ENCODE measurements at regions not wholly inside any gene's neighbourhood (a gene's known extent, or its start where the extent isn't known, plus 50 kb on each side); places are given as distances from the start of the nearest gene placed in this dataset.
A peak's percentile ranks its signal among the peaks of the same experiment; 100 is the strongest.

DNA sequence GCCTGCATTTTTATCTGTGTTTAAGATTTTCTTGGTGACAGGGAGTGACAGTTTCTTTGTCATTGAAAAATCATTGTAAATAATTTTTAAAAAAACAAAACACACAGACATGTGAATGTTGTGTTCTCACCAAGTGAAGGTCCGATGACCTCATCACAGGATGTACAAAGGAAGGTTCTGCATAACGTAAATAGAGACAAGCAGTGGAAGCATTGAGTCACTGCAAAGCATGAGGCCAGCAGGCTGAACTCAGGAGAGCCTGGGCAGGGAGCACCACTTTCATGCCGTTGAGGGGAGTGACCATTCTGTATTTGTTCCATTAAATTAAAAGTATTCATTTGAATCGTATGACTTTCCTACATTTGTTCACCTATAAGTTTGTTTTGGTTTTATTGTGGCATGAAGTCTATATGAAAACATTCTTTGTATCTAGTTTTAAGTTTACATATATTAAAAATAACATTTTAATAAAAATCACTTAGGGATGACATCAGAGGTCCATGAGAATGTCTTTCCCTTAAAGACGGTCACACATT, 70.4 kb upstream of the TLE1 start:
- H3K4me3 ChIP-seq (replicated peaks; ENCODE audit: low read depth, low read length), result no peak overlapping the region
- peak; percentile 96 for DNase-seq (ENCODE audit: low read depth)
- TF ChIP-seq, protein P1, sequence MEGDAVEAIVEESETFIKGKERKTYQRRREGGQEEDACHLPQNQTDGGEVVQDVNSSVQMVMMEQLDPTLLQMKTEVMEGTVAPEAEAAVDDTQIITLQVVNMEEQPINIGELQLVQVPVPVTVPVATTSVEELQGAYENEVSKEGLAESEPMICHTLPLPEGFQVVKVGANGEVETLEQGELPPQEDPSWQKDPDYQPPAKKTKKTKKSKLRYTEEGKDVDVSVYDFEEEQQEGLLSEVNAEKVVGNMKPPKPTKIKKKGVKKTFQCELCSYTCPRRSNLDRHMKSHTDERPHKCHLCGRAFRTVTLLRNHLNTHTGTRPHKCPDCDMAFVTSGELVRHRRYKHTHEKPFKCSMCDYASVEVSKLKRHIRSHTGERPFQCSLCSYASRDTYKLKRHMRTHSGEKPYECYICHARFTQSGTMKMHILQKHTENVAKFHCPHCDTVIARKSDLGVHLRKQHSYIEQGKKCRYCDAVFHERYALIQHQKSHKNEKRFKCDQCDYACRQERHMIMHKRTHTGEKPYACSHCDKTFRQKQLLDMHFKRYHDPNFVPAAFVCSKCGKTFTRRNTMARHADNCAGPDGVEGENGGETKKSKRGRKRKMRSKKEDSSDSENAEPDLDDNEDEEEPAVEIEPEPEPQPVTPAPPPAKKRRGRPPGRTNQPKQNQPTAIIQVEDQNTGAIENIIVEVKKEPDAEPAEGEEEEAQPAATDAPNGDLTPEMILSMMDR (IDR thresholded peaks at IDR 0.05; ENCODE audit: low read length, missing control alignments), result no peak

DNA sequence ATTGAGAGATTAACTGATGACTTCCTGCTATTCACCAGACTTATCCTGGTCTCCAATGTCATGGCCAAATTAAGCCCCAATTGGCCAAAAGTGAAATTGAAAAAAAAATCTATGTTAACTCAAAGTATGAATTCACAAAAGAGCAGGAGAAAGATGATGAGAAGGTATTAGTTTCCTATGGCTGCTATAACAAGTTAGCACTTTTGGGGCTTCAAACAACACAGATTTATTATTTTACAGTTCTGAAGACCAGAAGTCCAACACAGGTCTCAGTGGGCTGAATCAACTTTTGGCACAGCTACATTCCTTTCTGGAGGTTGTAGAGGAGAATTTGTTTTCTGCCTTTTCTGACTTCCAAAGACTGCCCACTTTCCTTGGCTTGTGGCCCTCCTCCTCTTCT, 78.6 kb upstream of the TLE1 start:
- no peak for DNase-seq (ENCODE audit: low read depth)
- TF ChIP-seq, protein P1 (IDR thresholded peaks at IDR 0.05; ENCODE audit: low read length, missing control alignments), result no peak

DNA sequence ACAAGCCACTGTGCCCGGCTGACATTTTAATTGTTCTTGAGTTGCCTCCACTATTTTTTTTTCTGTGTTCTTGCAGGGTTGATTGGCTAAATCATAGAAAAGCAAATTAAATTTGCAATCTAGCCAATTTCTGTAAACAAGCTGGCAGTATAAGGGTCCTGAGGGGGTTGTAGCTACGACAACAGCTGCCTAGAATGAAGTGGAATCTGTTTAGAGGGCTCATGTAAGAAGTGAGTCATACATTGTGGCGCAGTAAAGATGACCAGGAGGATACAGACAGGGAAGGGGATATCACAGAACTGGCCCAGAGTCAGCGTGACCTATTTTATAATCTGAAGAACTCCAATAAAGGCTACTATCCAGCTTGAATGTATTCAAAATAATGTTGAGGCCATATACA, 82.2 kb upstream of the TLE1 start:
- no peak for DNase-seq (ENCODE audit: low read depth)
- TF ChIP-seq, protein P1 (IDR thresholded peaks at IDR 0.05; ENCODE audit: low read length, missing control alignments), result no peak
- no peak overlapping the region for H3K4me3 ChIP-seq (replicated peaks; ENCODE audit: low read depth, low read length)

More for the DNA sequence above, 78.6 kb upstream of the TLE1 start:
- H3K4me3 ChIP-seq (replicated peaks; ENCODE audit: low read depth, low read length), result no peak overlapping the region

DNA sequence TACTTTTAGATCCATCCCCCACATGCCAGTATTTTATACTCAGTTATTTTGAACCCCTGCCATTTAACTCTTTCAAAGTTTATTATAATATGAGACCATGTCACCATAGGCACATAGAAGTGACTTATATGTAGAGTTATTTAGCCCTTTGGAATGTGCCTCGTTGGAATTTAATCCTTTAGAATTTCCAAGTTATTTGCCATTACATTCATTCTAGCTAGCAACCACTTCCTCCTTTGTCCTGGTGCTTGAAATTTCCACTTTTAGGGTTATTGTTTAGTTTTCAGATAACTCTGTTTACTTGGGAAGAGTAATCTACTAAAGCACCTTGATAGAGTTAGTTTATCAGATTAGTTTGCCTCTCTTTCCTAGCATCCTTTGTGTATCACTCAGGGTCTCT, 82.8 kb upstream of the TLE1 start:
- DNase-seq (ENCODE audit: low read depth), result no peak

DNA sequence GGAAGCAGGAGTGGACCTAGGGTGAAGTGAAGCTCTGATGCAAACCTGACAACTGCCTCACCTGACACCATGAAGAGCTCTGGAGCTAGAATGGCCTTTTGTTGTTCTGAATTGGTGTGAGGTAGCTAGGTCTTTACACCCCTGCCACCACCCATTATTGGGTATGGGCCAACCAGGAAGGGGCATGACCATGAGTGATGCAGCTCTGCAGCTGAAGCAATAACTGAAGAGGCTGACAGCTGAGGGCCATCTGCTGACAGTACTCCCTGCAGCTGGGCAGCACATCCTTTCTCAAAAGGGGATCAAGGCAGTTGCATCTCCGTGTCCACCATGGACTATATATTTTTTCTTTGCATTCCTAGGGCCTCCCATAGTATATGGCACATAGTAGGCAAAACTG, 87.0 kb upstream of the TLE1 start:
- DNase-seq (ENCODE audit: low read depth), result no peak
- no peak overlapping the region for H3K4me3 ChIP-seq (replicated peaks; ENCODE audit: low read depth, low read length)
- TF ChIP-seq, protein P1 (IDR thresholded peaks at IDR 0.05; ENCODE audit: low read length, missing control alignments), result no peak

More for the DNA sequence above, 82.8 kb upstream of the TLE1 start:
- TF ChIP-seq, protein P1 (IDR thresholded peaks at IDR 0.05; ENCODE audit: low read length, missing control alignments), result no peak
- H3K4me3 ChIP-seq (replicated peaks; ENCODE audit: low read depth, low read length), result no peak overlapping the region

DNA sequence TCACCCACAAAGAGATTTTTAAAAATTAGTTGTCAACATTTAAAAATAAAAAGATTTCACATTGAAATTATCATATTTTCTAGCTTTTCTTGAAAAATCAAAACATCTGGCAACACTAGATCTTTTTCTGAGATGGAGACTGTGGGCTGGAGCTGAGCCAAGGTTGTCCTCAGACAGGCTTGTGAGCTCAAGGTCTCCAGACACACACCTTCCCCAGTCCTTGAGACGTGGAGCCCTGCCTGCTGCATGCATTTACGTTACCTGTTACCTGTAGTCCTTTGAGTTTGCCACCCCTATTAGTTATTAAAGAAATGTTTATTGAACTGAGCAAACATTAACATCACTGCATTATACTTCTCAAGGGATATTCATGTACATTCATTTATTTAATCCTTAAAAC, 87.5 kb upstream of the TLE1 start:
- DNase-seq (ENCODE audit: low read depth), result no peak
- TF ChIP-seq, protein P1 (IDR thresholded peaks at IDR 0.05; ENCODE audit: low read length, missing control alignments), result no peak
- H3K4me3 ChIP-seq (replicated peaks; ENCODE audit: low read depth, low read length), result no peak overlapping the region

DNA sequence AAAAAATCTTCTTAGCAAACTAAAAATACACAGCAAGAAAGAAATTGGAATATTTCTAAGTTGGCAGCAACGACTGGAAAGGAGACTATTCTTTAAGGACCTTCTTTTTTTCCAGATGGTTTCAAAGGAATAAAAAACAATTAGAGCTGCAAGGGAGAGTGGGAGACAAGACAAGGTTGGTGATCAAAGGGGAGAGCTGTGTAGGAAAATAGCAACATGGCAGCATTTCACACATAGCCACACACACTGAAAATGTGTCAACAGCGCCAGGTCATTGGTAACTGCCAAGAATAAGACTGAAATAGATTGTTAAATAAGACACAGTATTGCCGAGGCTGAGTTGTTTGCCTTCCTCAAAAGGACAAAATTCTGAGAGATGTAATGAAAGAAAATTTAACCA, 88.1 kb upstream of the TLE1 start:
- no peak for DNase-seq (ENCODE audit: low read depth)
- TF ChIP-seq, protein P1 (IDR thresholded peaks at IDR 0.05; ENCODE audit: low read length, missing control alignments), result no peak

More for the DNA sequence above, 88.1 kb upstream of the TLE1 start:
- H3K4me3 ChIP-seq (replicated peaks; ENCODE audit: low read depth, low read length), result no peak overlapping the region
